ENCODE measurements at regions not wholly inside any gene's neighbourhood (a gene's known extent, or its start where the extent isn't known, plus 50 kb on each side); places are given as distances from the start of the nearest gene placed in this dataset.

- no peak for DNase-seq
Measured at GRCh38 chr6:141041596-141042087, 1091.1 kb upstream of the GJE1 start.

DNA sequence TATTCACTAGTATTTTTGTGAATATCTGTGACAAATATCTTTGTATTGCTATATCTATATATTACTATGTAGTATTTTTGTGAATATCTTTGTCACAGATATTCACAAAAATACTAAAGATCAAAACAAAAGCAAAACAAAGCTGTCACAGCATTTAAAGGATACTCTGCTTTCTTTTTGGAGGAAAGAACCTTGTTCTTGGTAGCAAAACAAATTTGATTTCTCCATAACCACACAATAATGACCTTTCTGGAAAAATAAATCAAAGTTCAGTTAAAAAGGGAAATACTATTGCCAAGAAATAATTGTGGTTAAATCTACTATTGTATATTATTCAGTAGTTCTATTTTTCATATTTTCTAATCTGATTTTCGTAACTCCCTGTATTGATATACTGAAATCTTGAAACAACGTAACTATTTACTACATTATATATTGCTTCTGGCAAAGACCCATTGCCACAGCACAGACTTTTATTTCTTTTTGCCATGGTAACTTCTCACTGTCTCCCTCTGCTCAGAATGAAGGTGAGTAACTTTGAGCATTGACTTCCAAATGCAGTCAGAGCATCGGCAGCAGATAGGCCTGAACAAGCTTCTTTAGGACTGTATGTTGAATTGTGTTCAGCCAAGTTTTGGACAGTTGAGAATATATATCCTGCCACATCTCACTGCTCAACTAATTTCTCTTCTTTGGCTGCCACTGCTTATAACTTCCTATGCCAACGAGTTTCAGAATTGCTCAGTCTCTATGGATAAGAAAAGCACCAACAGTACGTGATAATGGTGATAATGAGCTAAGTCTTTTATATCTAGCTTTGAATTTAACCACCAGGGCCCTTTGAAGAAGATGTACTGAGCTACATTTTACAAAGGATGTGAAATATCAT lies 1097.2 kb upstream of the GJE1 start:
- DNase-seq: no peak

GRCh38 chr6:141033101-141033500 lies 1099.6 kb upstream of the GJE1 start:
- no peak for DNase-seq

DNA sequence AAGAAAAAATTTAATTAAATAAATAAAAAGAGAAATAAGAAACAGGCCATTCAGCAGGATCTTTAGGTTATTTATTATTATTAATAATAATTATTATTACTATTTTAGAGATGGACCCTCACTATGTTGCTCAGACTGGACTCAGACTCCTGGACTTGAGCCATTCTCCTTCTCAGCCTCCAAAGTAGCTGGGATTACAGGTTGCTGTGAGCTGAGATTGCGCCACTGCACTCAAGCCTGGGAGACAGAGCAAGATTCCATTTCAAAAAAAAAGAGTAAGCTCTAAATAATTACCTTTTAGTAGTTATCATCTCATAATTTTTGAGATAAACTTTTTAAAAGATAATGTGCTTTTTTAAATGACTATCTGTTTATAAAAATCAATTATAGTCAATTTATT lies 1102.8 kb upstream of the GJE1 start:
- DNase-seq: no peak

- DNase-seq: no peak
Measured at GRCh38 chr6:141028791-141029280, 1103.9 kb upstream of the GJE1 start.

DNA sequence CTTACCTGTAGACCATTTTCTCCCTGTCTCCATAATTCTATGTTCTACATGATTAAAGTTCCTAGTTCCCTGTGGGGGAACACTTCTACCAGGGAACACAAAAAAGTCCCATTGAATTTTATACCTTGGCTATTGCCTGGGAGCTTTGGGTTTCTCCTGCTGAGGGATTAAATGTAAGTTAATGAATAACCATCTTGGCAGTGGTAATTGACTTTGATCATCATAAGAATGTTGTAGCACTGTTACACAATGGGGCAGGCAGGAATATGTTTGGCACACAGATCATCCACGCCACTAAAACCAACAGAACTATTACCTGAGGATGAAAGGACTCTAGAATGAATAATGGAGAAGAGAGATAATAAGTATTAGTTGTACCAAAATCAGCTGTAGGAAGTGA lies 1106.2 kb upstream of the GJE1 start:
- no peak for DNase-seq

DNA sequence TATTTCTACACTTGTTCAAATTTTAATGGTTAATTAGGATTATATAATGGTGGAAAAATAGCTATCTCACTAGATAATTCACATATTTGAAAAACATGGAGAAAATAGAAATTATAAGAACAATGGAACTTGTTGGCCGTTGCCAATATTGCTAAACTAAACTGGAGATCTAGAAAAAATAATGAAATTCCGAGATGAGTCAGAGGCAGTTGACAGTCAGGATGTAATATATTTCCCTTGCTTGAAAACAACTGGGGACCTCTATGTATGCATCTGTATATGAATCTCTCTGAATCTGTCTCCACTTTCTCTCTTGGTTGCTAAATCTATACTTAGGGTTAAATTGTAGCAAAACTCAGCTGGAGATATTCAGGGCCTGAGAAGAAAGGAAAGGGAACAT lies 1108.2 kb upstream of the GJE1 start:
- no peak for DNase-seq

GRCh38 chr6:141017941-141018340 lies 1114.8 kb upstream of the GJE1 start:
- no peak for DNase-seq

- no peak for DNase-seq
Measured at GRCh38 chr6:141000917-141001316, 1131.8 kb upstream of the GJE1 start.

DNA sequence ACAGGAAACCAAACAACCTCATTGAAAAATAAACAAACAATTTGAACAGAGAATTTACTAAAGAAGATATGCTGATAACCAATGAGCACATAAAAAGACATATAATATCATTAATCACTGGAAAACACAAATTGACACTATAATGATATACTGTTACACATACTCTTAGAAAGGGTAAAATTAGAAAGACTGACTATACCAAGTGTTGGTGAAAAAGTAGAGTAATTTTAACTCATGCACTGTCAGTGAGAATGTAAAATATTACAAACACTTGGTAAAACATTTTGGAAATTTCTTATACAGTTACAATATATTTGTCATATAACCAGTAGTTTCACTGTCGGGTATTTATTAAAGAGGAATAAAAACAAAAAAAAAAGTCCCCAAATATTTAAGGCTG lies 1139.2 kb upstream of the GJE1 start:
- no peak for DNase-seq

DNA sequence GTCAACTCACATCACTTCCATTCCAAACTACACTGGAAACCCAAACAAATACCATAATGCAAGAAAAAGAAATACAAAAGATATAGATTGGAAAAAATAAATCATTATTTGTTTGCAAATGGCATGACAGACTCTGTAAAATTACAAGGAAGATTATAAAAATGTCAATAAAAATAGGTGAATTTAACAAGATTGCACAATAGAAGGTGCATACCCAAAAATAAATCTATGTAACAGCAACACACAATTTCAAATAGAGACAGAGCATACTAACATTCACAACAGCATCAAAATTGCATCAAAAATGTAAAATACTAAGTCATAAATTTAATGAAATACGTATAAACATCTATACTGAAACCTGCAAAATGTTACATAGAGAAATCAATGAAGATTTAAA lies 1140.0 kb upstream of the GJE1 start:
- no peak for DNase-seq

DNA sequence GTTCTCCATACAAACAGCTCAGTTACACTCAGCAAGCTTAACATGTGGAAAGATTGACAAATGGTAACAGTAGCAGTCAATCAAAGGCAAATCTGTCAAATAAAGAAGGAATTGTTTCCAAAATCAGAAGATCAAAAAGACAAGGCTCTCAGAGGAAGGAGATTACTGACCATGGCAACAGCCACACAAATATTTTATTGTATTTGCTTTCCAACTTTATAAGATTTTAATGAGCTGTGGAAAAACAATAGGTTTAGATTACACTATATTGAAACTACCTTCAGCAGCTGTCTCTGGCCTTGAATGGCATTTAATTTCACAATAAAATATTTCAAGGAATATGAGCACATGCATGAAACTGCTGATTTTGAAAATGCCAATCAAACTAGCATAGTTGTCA lies 1143.9 kb upstream of the GJE1 start:
- no peak for DNase-seq

DNA sequence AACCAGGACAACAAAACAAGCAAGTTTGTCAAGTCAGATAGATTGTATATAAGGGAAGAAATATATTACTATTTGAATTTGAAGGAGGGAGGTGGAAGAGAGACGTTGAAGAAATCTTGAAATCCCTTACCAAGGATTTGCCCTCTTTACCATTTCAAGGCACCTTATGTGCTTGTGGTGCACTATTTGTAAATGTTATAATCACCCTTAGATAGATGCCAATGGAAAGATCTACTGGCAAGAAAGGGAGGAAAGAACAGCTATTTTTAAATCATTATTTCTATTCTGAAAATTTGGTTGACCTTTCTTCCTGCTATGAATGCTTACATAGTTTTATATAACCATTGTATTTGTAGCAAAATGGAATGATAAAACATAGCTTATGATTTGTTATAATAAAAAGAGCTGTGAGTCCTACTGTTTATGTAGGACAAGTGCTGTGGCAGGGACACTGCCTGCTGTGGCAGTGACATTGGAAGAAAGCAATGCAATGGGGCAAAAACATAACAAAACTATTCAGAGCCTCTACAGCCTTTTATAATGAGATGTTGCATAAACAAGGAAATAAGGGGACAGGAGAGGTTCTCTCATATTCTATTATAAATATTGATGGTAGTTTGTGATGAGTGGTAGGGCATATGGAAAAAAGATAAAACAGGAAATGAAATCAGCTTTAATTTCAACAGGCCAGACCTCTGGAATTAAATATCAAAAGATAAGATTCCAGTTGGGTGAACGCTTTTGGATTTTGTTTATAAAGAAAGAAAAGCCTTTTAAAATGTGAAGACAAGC lies 1145.2 kb upstream of the GJE1 start:
- no peak for DNase-seq

GRCh38 chr6:140985679-140986275 lies 1146.9 kb upstream of the GJE1 start:
- no peak for DNase-seq

DNA sequence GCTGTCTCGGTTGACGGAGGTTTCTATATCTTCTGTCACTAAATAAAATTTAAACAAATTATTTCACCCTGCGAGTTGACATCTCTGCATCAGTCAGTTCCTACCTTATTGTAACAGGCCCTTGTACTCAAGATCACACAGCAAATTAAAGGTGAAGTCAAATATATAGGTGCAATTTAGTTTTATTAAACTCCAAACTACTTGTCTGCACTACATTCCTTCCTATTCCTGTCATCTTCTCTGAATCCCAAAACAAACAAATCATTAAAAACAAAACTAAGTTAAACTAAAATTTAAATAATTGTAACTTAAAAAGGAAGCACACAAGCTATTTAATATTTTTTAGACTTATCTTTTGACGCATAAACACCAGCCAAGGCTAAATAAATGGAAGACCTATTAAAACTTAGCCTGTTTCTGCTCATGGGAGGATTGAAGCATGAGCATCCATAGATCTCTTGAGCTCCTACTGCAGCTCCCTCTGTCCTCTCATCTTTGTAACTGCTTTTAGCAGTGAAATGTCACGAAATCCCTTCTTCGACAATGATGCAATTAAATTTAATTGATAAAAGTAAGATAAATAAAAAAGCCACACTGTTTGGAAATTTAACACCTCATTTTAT lies 1152.3 kb upstream of the GJE1 start:
- DNase-seq: no peak

DNA sequence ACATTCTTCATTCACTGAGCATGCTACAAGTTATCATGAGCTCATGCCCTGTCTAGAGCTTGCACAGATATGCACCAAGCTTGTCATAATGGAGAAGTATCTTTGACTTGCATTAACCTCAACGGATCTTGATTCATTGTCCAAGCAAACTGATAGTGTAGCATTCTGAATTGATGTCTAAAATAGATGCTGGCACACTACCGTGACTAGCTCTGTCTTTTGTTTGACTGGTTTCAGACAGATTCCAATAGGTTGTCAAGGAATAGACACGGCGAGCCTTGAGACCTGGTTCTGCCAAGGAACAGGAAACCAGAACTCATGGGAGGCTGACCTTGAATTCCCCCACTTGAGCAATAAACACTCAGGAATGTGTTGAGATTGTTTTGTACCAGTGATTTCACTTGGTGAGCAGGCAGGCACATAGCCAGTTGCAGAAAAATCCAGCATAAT lies 1153.1 kb upstream of the GJE1 start:
- DNase-seq: no peak

DNA sequence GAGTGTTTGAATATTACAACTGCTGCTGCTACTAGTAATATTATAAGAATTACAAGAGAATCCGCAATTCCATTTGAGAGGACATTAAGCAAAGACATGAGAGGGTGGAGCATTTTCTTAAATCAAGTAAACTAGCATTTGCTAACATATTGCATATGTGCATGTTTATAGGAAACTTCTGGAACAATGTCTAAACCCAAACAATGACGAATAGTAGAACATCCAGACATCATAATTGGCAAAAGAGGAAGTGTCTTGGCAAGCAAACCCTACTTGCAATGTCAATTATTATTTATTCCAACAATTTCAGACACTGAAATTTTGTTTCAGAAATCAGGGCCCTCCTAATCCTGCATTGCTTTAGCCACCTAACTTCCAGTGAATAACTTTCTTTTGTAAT lies 1155.3 kb upstream of the GJE1 start:
- no peak for DNase-seq

DNA sequence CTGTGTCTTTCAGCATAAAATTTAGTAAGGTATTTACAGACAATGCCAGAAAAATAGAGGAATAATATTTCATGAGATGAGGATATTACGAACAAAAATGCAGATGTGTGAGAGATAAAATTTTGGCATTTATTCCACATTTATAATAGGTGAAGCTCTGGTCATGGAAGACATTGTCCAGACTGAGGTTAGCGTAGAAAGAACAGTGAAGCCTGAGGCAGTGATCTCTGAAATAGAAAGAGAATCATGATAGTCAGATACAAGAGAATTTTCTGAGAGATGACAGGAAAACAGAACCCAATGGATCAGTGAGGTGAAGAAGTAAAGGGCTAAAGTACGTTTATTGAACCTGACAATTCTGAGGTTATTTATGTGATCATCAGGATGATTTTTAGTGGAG lies 1155.9 kb upstream of the GJE1 start:
- no peak for DNase-seq

- no peak for DNase-seq
Measured at GRCh38 chr6:140970485-140970884, 1162.2 kb upstream of the GJE1 start.

- no peak for DNase-seq
Measured at GRCh38 chr6:140968062-140968461, 1164.7 kb upstream of the GJE1 start.

- no peak for DNase-seq
Measured at GRCh38 chr6:140966676-140967075, 1166.0 kb upstream of the GJE1 start.

DNA sequence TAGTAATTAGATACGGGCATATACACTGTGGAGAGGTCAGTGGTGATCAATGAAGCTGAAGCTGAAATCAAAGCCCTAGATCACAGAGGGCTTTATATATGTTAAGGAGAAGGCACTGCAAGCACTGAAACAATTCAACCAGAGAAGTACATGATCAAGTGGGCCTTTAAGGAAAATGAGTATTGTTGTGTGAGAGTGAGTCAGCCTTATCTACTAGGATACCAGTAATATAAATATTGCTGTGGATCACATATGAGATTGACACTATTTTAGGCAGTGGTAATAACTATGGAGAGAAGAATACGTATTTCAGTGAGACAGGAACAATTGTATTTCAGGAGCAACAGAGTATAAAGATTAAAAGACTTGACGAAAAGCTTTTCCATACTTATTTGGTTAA lies 1172.2 kb upstream of the GJE1 start:
- no peak for DNase-seq

DNA sequence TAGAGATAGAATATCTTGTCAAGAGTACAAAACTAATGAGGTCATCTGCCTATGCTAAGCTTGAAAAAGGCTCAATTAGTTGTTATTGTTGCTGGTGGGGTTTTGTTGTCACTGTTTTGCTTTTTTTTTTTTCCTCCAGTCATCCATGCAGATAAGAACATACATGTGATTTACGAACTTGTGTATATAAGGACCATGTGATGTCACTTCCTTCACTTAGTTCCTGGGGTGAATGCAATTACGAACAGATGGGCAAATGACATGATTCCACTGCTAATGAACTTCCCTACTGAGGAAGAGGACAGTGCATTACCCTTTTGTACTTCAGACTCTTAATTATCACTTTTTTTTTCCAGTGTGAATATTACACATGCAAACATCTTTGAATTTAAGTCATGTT lies 1175.3 kb upstream of the GJE1 start:
- DNase-seq: no peak
